PC-3 (cell line): ENCODE measurements at regions not wholly inside any gene's neighbourhood (a gene's known extent, or its start where the extent isn't known, plus 50 kb on each side); places are given as distances from the start of the nearest gene placed in this dataset.

Experiments used
- ATAC-seq: fragments of 200-7000 bp; cut with Tn5 transposase; 2 replicates; pipeline ENCODE4 v1.9.1; 2020; ENCODE audit warnings: mild to moderate bottlenecking, moderate library complexity
- BruUV-seq: library from RNA; stranded (reverse); fragments of 400-500 nt; replicated peaks from 2 replicates; lab custom pipeline; 2021; lab: Mats Ljungman, UMichigan
- CTCF ChIA-PET: fragments of 300-600 bp; sonication (Branson Sonifier 250); formaldehyde crosslinking; loops from one replicate; lab custom pipeline; 2022; ENCODE audit warnings: antibody characterized with exemption; lab: Charles Lee
- POLR2A ChIA-PET: fragments of 300-600 bp; sonication (Branson Sonifier 250); formaldehyde crosslinking; loops from one replicate; lab custom pipeline; 2022; ENCODE audit warnings: antibody characterized with exemption; ENCODE audit not compliant: unreplicated experiment; lab: Charles Lee
- DNase-seq: peaks from one replicate; pipeline ENCODE4 v3.0.0-alpha.2; 2015
- H2AFZ ChIP-seq: fragments of 300-600 bp; sonication (generic); 2 replicates; pipeline ENCODE4 v1.6.0; 2016; ENCODE audit warnings: antibody characterized with exemption, low read length
- H3F3A ChIP-seq: fragments of 300-600 bp; sonication (generic); one replicate; pipeline ENCODE4 v1.6.0; 2017; ENCODE audit warnings: antibody characterized with exemption, low read length, control low read depth, mild to moderate bottlenecking; ENCODE audit not compliant: unreplicated experiment
- H3K27ac ChIP-seq: fragments of 300-600 bp; sonication (generic); 2 replicates; pipeline ENCODE4 v1.5.1; 2016; ENCODE audit warnings: mild to moderate bottlenecking, low read length
- H3K27me3 ChIP-seq: fragments of 300-600 bp; sonication (generic); 2 replicates; pipeline ENCODE4 v1.6.1; 2016; ENCODE audit warnings: low read length, mixed read lengths
- H3K36me3 ChIP-seq: fragments of 300-600 bp; sonication (generic); 2 replicates; pipeline ENCODE4 v1.6.1; 2016; ENCODE audit warnings: low read depth, mixed run types, low read length, mixed read lengths
- H3K4me1 ChIP-seq: fragments of 300-600 bp; sonication (generic); 2 replicates; pipeline ENCODE4 v1.5.1; 2016; ENCODE audit warnings: low read length; ENCODE audit not compliant: insufficient read depth
- H3K4me2 ChIP-seq: fragments of 300-600 bp; sonication (generic); 2 replicates; pipeline ENCODE4 v1.6.0; 2016; ENCODE audit warnings: low read length
- H3K4me3 ChIP-seq: fragments of 300-600 bp; sonication (generic); 2 replicates; pipeline ENCODE4 v1.5.1; 2016; ENCODE audit warnings: mild to moderate bottlenecking, low read length, mixed read lengths
- H3K79me2 ChIP-seq: fragments of 300-600 bp; sonication (generic); 2 replicates; pipeline ENCODE4 v1.6.1; 2017; ENCODE audit warnings: low read length, mixed read lengths
- H3K9ac ChIP-seq: fragments of 300-600 bp; sonication (generic); 2 replicates; pipeline ENCODE4 v1.6.0; 2016; ENCODE audit warnings: mild to moderate bottlenecking, low read length
- H3K9me2 ChIP-seq: fragments of 300-600 bp; sonication (generic); replicated peaks from 2 replicates; pipeline ENCODE4 v1.6.1; 2016; ENCODE audit warnings: mixed run types, low read length, mixed read lengths
- H3K9me3 ChIP-seq: fragments of 300-600 bp; sonication (generic); 2 replicates; pipeline ENCODE4 v1.6.1; 2016; ENCODE audit warnings: low read length, mixed read lengths
- H4K20me1 ChIP-seq: fragments of 300-600 bp; sonication (generic); 2 replicates; pipeline ENCODE4 v1.6.1; 2016; ENCODE audit warnings: low read length, mixed read lengths
- EZH2 ChIP-seq: fragments of 300-600 bp; sonication (generic); IDR thresholded peaks from one replicate; pipeline ENCODE4 v1.6.1; 2017; ENCODE audit warnings: antibody characterized with exemption, mild to moderate bottlenecking, low read length; ENCODE audit not compliant: unreplicated experiment
- EZH2phosphoT487 ChIP-seq: fragments of 300-600 bp; sonication (generic); IDR thresholded peaks from 2 replicates; pipeline ENCODE4 v1.6.1; 2018; ENCODE audit warnings: mild to moderate bottlenecking, antibody characterized with exemption, low read length, borderline replicate concordance
- intact Hi-C: fragments of 100-400 bp; cut with micrococcal nuclease; formaldehyde crosslinking; loops from 2 replicates; pipeline ENCODE4 v1.9.0; 2023
- TF ChIP-seq, protein P1 (sequence below): fragments of 300-600 bp; sonication (generic); conservative IDR thresholded peaks from 2 replicates; pipeline ENCODE4 v1.5.1; 2017; ENCODE audit warnings: antibody characterized with exemption, low read depth, mild to moderate bottlenecking, low read length

DNA sequence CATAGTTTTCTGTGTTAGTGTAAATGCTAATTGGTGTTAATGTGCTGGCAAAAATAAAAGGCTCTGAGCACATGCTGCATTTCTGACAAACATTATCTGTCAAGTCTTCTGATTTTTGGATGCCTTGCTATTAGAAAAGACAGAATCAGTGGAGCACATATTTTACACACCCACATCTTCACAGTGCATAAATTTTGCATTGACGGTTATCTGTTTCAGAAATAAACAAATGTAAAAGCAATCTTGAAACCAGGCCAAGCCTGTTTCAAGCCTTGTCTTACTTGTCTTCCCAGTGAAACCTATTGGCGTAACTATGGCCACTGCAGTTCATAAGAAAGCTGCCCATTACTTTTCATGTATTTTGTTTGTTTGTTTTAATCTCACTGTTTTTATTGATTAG, 333.7 kb upstream of the CDH19 start:
- Histone ChIP-seq H2AFZ (no peak overlapping the region), H3K9me3 (peaks cover 4% of the 10 kb centered on the region; the same call in 1 of the 2 replicates), H3K4me1 (no peaks in the 10 kb centered on the region), H3K79me2 (no peaks in the 10 kb centered on the region), H3K4me2 (no peak overlapping the region), H3K4me3 (no peak overlapping the region), H3F3A (no peaks in the 10 kb centered on the region), H3K9ac (no peak overlapping the region), H4K20me1 (no peaks in the 10 kb centered on the region), H3K9me2 (no peaks in the 10 kb centered on the region), H3K36me3 (no peaks in the 10 kb centered on the region), H3K27ac (no peak overlapping the region), H3K27me3 (no peaks in the 10 kb centered on the region)
- ChIA-PET POLR2A (no interaction called here), CTCF (no interaction called here)
- BruUV-seq = no TSS peak
- intact Hi-C loops = no loop called here
- no peak for TF ChIP-seq EZH2phosphoT487
- TF ChIP-seq, protein P1, sequence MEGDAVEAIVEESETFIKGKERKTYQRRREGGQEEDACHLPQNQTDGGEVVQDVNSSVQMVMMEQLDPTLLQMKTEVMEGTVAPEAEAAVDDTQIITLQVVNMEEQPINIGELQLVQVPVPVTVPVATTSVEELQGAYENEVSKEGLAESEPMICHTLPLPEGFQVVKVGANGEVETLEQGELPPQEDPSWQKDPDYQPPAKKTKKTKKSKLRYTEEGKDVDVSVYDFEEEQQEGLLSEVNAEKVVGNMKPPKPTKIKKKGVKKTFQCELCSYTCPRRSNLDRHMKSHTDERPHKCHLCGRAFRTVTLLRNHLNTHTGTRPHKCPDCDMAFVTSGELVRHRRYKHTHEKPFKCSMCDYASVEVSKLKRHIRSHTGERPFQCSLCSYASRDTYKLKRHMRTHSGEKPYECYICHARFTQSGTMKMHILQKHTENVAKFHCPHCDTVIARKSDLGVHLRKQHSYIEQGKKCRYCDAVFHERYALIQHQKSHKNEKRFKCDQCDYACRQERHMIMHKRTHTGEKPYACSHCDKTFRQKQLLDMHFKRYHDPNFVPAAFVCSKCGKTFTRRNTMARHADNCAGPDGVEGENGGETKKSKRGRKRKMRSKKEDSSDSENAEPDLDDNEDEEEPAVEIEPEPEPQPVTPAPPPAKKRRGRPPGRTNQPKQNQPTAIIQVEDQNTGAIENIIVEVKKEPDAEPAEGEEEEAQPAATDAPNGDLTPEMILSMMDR = no peak
- no peak for TF ChIP-seq EZH2
- DNase-seq (no peak), ATAC-seq (no peak)

DNA sequence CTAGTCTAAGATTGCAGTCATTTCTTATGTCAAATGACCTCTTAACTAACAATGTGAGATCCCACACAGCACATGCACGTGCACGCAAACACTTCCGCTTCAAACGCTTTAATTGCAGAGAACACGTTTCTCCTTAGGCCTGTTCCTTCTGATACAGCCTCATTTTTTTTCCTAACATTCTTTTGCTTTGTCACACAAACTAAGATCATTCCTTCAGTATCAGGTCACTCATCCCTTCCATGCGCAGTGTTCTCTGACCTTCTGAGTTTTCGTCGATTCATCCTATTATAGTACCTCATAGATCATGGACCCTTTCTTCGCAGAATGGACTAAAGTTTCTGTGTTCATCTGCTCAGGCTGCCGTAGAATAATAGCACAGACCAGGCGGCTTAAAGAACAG, 327.1 kb upstream of the CDH19 start:
- Histone ChIP-seq H2AFZ (no peak overlapping the region), H3F3A (no peaks in the 10 kb centered on the region), H3K4me2 (no peak overlapping the region), H3K4me1 (no peaks in the 10 kb centered on the region), H3K9ac (no peak overlapping the region), H4K20me1 (no peaks in the 10 kb centered on the region), H3K79me2 (no peaks in the 10 kb centered on the region), H3K27ac (no peak overlapping the region), H3K4me3 (no peak overlapping the region), H3K9me3 (no peaks in the 10 kb centered on the region), H3K27me3 (no peaks in the 10 kb centered on the region), H3K9me2 (no peaks in the 10 kb centered on the region), H3K36me3 (no peaks in the 10 kb centered on the region)
- no peak for ATAC-seq
- no TSS peak for BruUV-seq
- no peak for DNase-seq
- intact Hi-C loops = no loop called here
- ChIA-PET CTCF (no interaction called here), POLR2A (no interaction called here)
- TF ChIP-seq EZH2phosphoT487 (no peak), EZH2 (no peak)
- TF ChIP-seq, protein P1 = no peak

DNA sequence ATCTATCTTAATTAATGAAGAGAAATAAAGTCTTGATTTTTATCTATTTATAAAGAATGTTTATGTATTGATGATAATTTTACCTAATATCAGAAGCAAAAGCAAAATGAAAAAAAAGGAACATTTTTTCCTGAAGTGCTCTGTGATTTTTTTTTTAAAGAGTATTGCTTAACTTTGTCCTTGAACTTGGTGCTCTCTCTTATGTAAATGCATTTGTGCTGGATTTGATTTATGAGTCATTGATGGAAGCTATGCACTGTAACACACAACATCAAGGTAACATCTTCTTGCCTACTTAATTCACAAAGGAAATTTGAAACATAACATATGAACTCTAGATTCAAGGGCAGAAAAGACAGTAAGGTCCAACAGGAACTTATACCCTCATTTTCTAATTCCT, 312.9 kb upstream of the CDH19 start:
- Histone ChIP-seq H3K4me3 (no peak overlapping the region), H3K36me3 (no peaks in the 10 kb centered on the region), H3K9me3 (no peaks in the 10 kb centered on the region), H3K27me3 (no peaks in the 10 kb centered on the region), H2AFZ (no peak overlapping the region), H3K4me2 (no peak overlapping the region), H4K20me1 (no peaks in the 10 kb centered on the region), H3K9ac (no peak overlapping the region), H3K9me2 (no peaks in the 10 kb centered on the region), H3K27ac (no peak overlapping the region), H3K4me1 (no peaks in the 10 kb centered on the region), H3F3A (no peaks in the 10 kb centered on the region), H3K79me2 (no peaks in the 10 kb centered on the region)
- intact Hi-C loops = no loop called here
- ATAC-seq = no peak
- ChIA-PET POLR2A (no interaction called here), CTCF (no interaction called here)
- no peak for DNase-seq
- BruUV-seq = no TSS peak
- TF ChIP-seq, protein P1 = no peak
- TF ChIP-seq EZH2phosphoT487 (no peak), EZH2 (no peak)
